SK-N-SH (cell line): ENCODE measurements at regions not wholly inside any gene's neighbourhood (a gene's known extent, or its start where the extent isn't known, plus 50 kb on each side); places are given as distances from the start of the nearest gene placed in this dataset.

Source experiments
- CTCF ChIA-PET: fragments of 300-600, 350-600 bp; formaldehyde crosslinking; extraction: SDS; loops from one replicate; lab custom pipeline; 2021; lab: Yijun Ruan, JAX
- POLR2A ChIA-PET: fragments of 350-600 bp; sonication (Branson Sonifier 250); formaldehyde crosslinking; extraction: SDS; loops from one replicate; lab custom pipeline; 2020; ENCODE audit warnings: antibody characterized with exemption, inconsistent platforms; lab: Yijun Ruan, JAX
- DNase-seq: peaks from one replicate; pipeline ENCODE4 v3.0.0; 2012
- H2AFZ ChIP-seq: fragments of 200-600 bp; sonication (generic); 2 replicates; pipeline ENCODE4 v1.8.1; 2016; ENCODE audit warnings: antibody characterized with exemption, mild to moderate bottlenecking, low read depth
- H3F3A ChIP-seq: fragments of 200-600 bp; sonication (generic); replicated peaks from 2 replicates; pipeline ENCODE3; 2016; ENCODE audit warnings: antibody characterized with exemption, mild to moderate bottlenecking; ENCODE audit not compliant: insufficient read depth
- H3K27ac ChIP-seq, 2 experiments: fragments of 200-500 bp in 1 of 2; fragments of 200-600 bp in 1 of 2; sonication (Bioruptor generic) in 1 of 2; sonication (generic), shearing (Covaris generic) in 1 of 2; 2 replicates each; pipeline versions ENCODE4 v1.5.1 to v1.6.1; 2014 to 2016; ENCODE audit warnings: low read depth in 2 of 2, inconsistent platforms in 1 of 2, low read length in 1 of 2, mild to moderate bottlenecking in 1 of 2, mixed read lengths in 1 of 2
- H3K27me3 ChIP-seq: fragments of 200-600 bp; sonication (generic), shearing (Covaris generic); 2 replicates; pipeline ENCODE4 v1.6.1; 2016; ENCODE audit warnings: mixed run types; ENCODE audit not compliant: insufficient read depth
- H3K36me3 ChIP-seq, 2 experiments: fragments of 200-500 bp in 1 of 2; fragments of 200-600 bp in 1 of 2; sonication (Bioruptor generic) in 1 of 2; sonication (generic) in 1 of 2; replicated peaks in 1 of 2; 2 replicates each; pipeline versions ENCODE3 to v1.5.1; 2014 to 2016; ENCODE audit warnings: low read length in 1 of 2, mild to moderate bottlenecking in 1 of 2; ENCODE audit not compliant: insufficient read depth in 2 of 2, control insufficient read depth in 1 of 2
- H3K4me1 ChIP-seq, 2 experiments: fragments of 200-500 bp in 1 of 2; fragments of 200-600 bp in 1 of 2; sonication (Bioruptor generic) in 1 of 2; sonication (generic), shearing (Covaris generic) in 1 of 2; 2 replicates each; pipeline versions ENCODE4 v1.5.1 to v1.6.1; 2014 to 2016; ENCODE audit warnings: low read depth in 1 of 2, low read length in 1 of 2, mixed run types in 1 of 2; ENCODE audit not compliant: insufficient read depth in 2 of 2, control insufficient read depth in 1 of 2
- H3K4me2 ChIP-seq: fragments of 200-600 bp; sonication (generic), shearing (Covaris generic); 2 replicates; pipeline ENCODE4 v1.6.1; 2017; ENCODE audit warnings: mixed run types
- H3K4me3 ChIP-seq, 2 experiments: fragments of 200-500 bp in 1 of 2; fragments of 200-600 bp in 1 of 2; sonication (Bioruptor generic) in 1 of 2; sonication (generic), shearing (Covaris generic) in 1 of 2; 2 replicates each; pipeline versions ENCODE4 v1.5.1 to v1.8.1; 2014 to 2016; ENCODE audit warnings: low read depth in 2 of 2, inconsistent platforms in 1 of 2, low read length in 1 of 2, mild to moderate bottlenecking in 1 of 2, mixed read lengths in 1 of 2, moderate library complexity in 1 of 2
- H3K79me2 ChIP-seq: fragments of 200-600 bp; sonication (generic); 2 replicates; pipeline ENCODE4 v1.8.1; 2017; ENCODE audit warnings: mild to moderate bottlenecking; ENCODE audit not compliant: insufficient read depth
- H3K9ac ChIP-seq: fragments of 200-600 bp; sonication (generic); 2 replicates; pipeline ENCODE4 v1.6.1; 2017; ENCODE audit warnings: mixed run types
- H3K9me2 ChIP-seq: fragments of 200-600 bp; sonication (generic); 2 replicates; pipeline ENCODE4 v1.6.1; 2017; ENCODE audit warnings: mixed run types
- H3K9me3 ChIP-seq: fragments of 200-600 bp; sonication (generic); 2 replicates; pipeline ENCODE4 v1.6.1; 2017; ENCODE audit warnings: mixed run types, mild to moderate bottlenecking, moderate library complexity
- H4K20me1 ChIP-seq: fragments of 200-600 bp; sonication (generic); 2 replicates; pipeline ENCODE4 v1.6.1; 2017; ENCODE audit warnings: mild to moderate bottlenecking, mixed run types; ENCODE audit not compliant: insufficient read depth
- ELF1 ChIP-seq: IDR thresholded peaks from 2 replicates; pipeline ENCODE4 v1.4.0; 2012
- EZH2phosphoT487 ChIP-seq: fragments of 200-600 bp; sonication (generic); IDR thresholded peaks from 2 replicates; pipeline ENCODE4 v1.6.1; 2017; ENCODE audit warnings: low read depth, mixed run types, mild to moderate bottlenecking, antibody characterized with exemption, moderate library complexity, borderline replicate concordance
- FOXJ3 ChIP-seq: sonication (generic); formaldehyde crosslinking; IDR thresholded peaks from 2 replicates; pipeline ENCODE4 v1.5.1; 2020; ENCODE audit warnings: mild to moderate bottlenecking, missing genetic modification reagents
- FOXM1 ChIP-seq: IDR thresholded peaks from 2 replicates; pipeline ENCODE4 v1.4.0; 2012; ENCODE audit warnings: low read depth, mild to moderate bottlenecking
- GABPA ChIP-seq: IDR thresholded peaks from 2 replicates; pipeline ENCODE4 v1.4.0; 2012; ENCODE audit warnings: low read depth, mild to moderate bottlenecking
- JUND ChIP-seq: IDR thresholded peaks from 2 replicates; pipeline ENCODE4 v1.4.0; 2012
- MAX ChIP-seq: IDR thresholded peaks from 2 replicates; pipeline ENCODE4 v1.4.0; 2012; ENCODE audit warnings: low read depth
- MEF2A ChIP-seq: IDR thresholded peaks from 2 replicates; pipeline ENCODE4 v1.4.0; 2012; ENCODE audit warnings: low read depth, borderline replicate concordance
- MXI1 ChIP-seq: IDR thresholded peaks from 2 replicates; pipeline ENCODE4 v1.6.1; 2012; ENCODE audit warnings: mild to moderate bottlenecking, low read depth, low read length, improper control_type of control experiment
- NRF1 ChIP-seq: IDR thresholded peaks from 2 replicates; pipeline ENCODE4 v1.6.1; 2012; ENCODE audit warnings: low read depth, mild to moderate bottlenecking, low read length
- POLR2AphosphoS5 ChIP-seq: IDR thresholded peaks from 2 replicates; pipeline ENCODE4 v1.6.1; 2012; ENCODE audit warnings: low read depth, low read length
- RAD21 ChIP-seq: IDR thresholded peaks from 2 replicates; pipeline ENCODE4 v1.6.1; 2012; ENCODE audit warnings: mild to moderate bottlenecking, low read length
- RXRA ChIP-seq: IDR thresholded peaks from 2 replicates; pipeline ENCODE4 v1.4.0; 2012; ENCODE audit warnings: low read depth, mild to moderate bottlenecking, borderline replicate concordance
- SMC3 ChIP-seq: IDR thresholded peaks from 2 replicates; pipeline ENCODE4 v1.6.1; 2012; ENCODE audit warnings: low read depth, low read length, improper control_type of control experiment
- TCF12 ChIP-seq: IDR thresholded peaks from 2 replicates; pipeline ENCODE4 v1.4.0; 2012
- TEAD4 ChIP-seq: IDR thresholded peaks from 2 replicates; pipeline ENCODE4 v1.4.0; 2012; ENCODE audit warnings: mild to moderate bottlenecking, borderline replicate concordance; ENCODE audit not compliant: insufficient read depth
- USF2 ChIP-seq: fragments of 150-350 bp; IDR thresholded peaks from 2 replicates; pipeline ENCODE4 v1.6.1; 2017; ENCODE audit warnings: antibody characterized with exemption, low read length, low read depth, borderline replicate concordance
- WGBS: methylation state at CpG from one replicate; pipeline ENCODE4 v1.1.6; 2017; ENCODE audit warnings: low lambda C conversion rate; 5-methylcytosine and 5-hydroxymethylcytosine counted together
- TF ChIP-seq, protein P1 (sequence below): IDR thresholded peaks from 2 replicates; pipeline ENCODE4 v1.6.1; 2012; ENCODE audit warnings: mild to moderate bottlenecking, low read depth, low read length, moderate library complexity
- TF ChIP-seq, protein P2 (sequence below): IDR thresholded peaks from 2 replicates; pipeline ENCODE4 v1.4.0; 2012; ENCODE audit warnings: low read depth, borderline replicate concordance
- TF ChIP-seq, protein P3 (sequence below): fragments of 150-350 bp; IDR thresholded peaks from 2 replicates; pipeline ENCODE4 v1.6.1; 2016; ENCODE audit warnings: mild to moderate bottlenecking, low read depth, low read length
- TF ChIP-seq, protein P4 (sequence below): fragments of 200-600 bp; sonication (generic); IDR thresholded peaks from 2 replicates; pipeline ENCODE4 v1.6.1; 2017; ENCODE audit warnings: antibody characterized with exemption, mild to moderate bottlenecking, moderate library complexity

DNA sequence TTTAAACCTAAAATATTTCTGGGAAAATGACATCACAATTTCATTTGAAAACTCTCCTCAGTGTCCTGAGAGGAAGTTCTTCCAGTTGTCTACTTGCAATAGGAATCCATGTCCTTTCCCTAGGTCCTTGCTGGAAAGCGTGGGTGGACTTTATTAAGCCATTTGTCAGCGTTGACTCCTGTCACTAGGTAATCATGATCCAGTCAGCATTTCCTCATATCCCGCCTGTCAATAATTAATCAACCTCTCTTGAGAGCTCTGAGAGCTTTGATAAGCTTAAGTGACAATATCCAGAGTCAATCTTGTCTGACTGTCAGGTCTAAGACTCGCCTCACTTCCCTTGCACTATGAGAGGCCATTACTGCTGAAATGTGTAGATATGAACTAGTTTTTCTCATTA is 107.2 kb upstream of the SLIT3 start:
- Histone ChIP-seq H4K20me1 (no peaks in the 10 kb centered on the region), H3K9ac (no peak overlapping the region), H3K4me3 (no peak overlapping the region), H3K27me3 (no peaks in the 10 kb centered on the region), H3K4me2 (no peak overlapping the region), H3K79me2 (no peaks in the 10 kb centered on the region), H3K9me2 (no peaks in the 10 kb centered on the region), H2AFZ (no peak overlapping the region), H3K27ac (peak overlapping the region in 1 of 2 experiments; percentile 28; a peak in 1 of 4 replicates), H3K9me3 (no peaks in the 10 kb centered on the region), H3K36me3 (no peaks in the 10 kb centered on the region), H3F3A (no peaks in the 10 kb centered on the region), H3K4me1 (peaks cover 0 to 25% of the 10 kb centered on the region in 2 experiments; a peak in 2 of 4 replicates)
- POLR2A ChIA-PET: no interaction called here
- no peak for DNase-seq
- WGBS: 74% methylated on average over 4 of the region's 4 CpGs
- CTCF ChIA-PET: no interaction called here
- TF ChIP-seq FOXM1: no peak
- TF ChIP-seq, protein P1, sequence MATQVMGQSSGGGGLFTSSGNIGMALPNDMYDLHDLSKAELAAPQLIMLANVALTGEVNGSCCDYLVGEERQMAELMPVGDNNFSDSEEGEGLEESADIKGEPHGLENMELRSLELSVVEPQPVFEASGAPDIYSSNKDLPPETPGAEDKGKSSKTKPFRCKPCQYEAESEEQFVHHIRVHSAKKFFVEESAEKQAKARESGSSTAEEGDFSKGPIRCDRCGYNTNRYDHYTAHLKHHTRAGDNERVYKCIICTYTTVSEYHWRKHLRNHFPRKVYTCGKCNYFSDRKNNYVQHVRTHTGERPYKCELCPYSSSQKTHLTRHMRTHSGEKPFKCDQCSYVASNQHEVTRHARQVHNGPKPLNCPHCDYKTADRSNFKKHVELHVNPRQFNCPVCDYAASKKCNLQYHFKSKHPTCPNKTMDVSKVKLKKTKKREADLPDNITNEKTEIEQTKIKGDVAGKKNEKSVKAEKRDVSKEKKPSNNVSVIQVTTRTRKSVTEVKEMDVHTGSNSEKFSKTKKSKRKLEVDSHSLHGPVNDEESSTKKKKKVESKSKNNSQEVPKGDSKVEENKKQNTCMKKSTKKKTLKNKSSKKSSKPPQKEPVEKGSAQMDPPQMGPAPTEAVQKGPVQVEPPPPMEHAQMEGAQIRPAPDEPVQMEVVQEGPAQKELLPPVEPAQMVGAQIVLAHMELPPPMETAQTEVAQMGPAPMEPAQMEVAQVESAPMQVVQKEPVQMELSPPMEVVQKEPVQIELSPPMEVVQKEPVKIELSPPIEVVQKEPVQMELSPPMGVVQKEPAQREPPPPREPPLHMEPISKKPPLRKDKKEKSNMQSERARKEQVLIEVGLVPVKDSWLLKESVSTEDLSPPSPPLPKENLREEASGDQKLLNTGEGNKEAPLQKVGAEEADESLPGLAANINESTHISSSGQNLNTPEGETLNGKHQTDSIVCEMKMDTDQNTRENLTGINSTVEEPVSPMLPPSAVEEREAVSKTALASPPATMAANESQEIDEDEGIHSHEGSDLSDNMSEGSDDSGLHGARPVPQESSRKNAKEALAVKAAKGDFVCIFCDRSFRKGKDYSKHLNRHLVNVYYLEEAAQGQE: no peak
- no peak for TF ChIP-seq TCF12
- TF ChIP-seq, protein P2, sequence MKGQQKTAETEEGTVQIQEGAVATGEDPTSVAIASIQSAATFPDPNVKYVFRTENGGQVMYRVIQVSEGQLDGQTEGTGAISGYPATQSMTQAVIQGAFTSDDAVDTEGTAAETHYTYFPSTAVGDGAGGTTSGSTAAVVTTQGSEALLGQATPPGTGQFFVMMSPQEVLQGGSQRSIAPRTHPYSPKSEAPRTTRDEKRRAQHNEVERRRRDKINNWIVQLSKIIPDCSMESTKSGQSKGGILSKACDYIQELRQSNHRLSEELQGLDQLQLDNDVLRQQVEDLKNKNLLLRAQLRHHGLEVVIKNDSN: no peak
- TF ChIP-seq, protein P3, sequence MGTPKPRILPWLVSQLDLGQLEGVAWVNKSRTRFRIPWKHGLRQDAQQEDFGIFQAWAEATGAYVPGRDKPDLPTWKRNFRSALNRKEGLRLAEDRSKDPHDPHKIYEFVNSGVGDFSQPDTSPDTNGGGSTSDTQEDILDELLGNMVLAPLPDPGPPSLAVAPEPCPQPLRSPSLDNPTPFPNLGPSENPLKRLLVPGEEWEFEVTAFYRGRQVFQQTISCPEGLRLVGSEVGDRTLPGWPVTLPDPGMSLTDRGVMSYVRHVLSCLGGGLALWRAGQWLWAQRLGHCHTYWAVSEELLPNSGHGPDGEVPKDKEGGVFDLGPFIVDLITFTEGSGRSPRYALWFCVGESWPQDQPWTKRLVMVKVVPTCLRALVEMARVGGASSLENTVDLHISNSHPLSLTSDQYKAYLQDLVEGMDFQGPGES: no peak
- no peak for TF ChIP-seq GABPA
- no peak for TF ChIP-seq EZH2phosphoT487
- no peak for TF ChIP-seq JUND
- TF ChIP-seq MAX: no peak

- no peaks in the 10 kb centered on the region for H3K79me2 ChIP-seq
- no peaks in the 10 kb centered on the region for H3K9me2 ChIP-seq
- H3K4me1 ChIP-seq: no peaks in the 10 kb centered on the region
- no peak overlapping the region for H3K27ac ChIP-seq
- no peaks in the 10 kb centered on the region for H3F3A ChIP-seq
- H4K20me1 ChIP-seq: no peaks in the 10 kb centered on the region
- no peaks in the 10 kb centered on the region for H3K36me3 ChIP-seq
- no peaks in the 10 kb centered on the region for H3K27me3 ChIP-seq
- H3K4me2 ChIP-seq: no peak overlapping the region
- H3K9me3 ChIP-seq: no peaks in the 10 kb centered on the region
- 66% methylated on average over 3 of the region's 3 CpGs for WGBS
- no peak overlapping the region for H3K9ac ChIP-seq
- no peak overlapping the region for H2AFZ ChIP-seq
- ChIA-PET CTCF (no interaction called here), POLR2A (no interaction called here)
- H3K4me3 ChIP-seq: no peak overlapping the region
- no peak for DNase-seq
- TF ChIP-seq, protein P4, sequence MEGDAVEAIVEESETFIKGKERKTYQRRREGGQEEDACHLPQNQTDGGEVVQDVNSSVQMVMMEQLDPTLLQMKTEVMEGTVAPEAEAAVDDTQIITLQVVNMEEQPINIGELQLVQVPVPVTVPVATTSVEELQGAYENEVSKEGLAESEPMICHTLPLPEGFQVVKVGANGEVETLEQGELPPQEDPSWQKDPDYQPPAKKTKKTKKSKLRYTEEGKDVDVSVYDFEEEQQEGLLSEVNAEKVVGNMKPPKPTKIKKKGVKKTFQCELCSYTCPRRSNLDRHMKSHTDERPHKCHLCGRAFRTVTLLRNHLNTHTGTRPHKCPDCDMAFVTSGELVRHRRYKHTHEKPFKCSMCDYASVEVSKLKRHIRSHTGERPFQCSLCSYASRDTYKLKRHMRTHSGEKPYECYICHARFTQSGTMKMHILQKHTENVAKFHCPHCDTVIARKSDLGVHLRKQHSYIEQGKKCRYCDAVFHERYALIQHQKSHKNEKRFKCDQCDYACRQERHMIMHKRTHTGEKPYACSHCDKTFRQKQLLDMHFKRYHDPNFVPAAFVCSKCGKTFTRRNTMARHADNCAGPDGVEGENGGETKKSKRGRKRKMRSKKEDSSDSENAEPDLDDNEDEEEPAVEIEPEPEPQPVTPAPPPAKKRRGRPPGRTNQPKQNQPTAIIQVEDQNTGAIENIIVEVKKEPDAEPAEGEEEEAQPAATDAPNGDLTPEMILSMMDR: no peak
- TF ChIP-seq MXI1: no peak
- no peak for TF ChIP-seq RAD21
- TF ChIP-seq RXRA: no peak
- no peak for TF ChIP-seq POLR2AphosphoS5
- TF ChIP-seq FOXJ3 (CRISPR knock-in tag): no peak
- TF ChIP-seq USF2: no peak
- TF ChIP-seq JUND: no peak
- TF ChIP-seq SMC3: no peak
- TF ChIP-seq ELF1: no peak
- TF ChIP-seq NRF1: no peak
- no peak for TF ChIP-seq TEAD4
- no peak for TF ChIP-seq MEF2A
These were observed 103.3 kb upstream of the SLIT3 start for GRCh38 chr5:169404223-169404622.
